Motor neuron (in vitro differentiated cells): ENCODE measurements at regions not wholly inside any gene's neighbourhood (a gene's known extent, or its start where the extent isn't known, plus 50 kb on each side); places are given as distances from the start of the nearest gene placed in this dataset.
A peak's percentile ranks its signal among the peaks of the same experiment; 100 is the strongest.

Source experiments
- ATAC-seq, 8 experiments: fragments of 200-7000 bp; cut with Tn5 transposase; replicated peaks in 6 of 8; 2 replicates each; pipeline ENCODE4 v1.8.0; 2021; ENCODE audit warnings: mild to moderate bottlenecking in 8 of 8, moderate library complexity in 8 of 8
- H3K27ac ChIP-seq, 2 donors: fragments of 250-450 bp; sonication (Bioruptor Pico); 2 replicates each; pipeline ENCODE4 v1.9.0; 2021; ENCODE audit warnings: antibody characterized with exemption in 2 of 2, mild to moderate bottlenecking in 2 of 2, moderate library complexity in 1 of 2
- H3K4me1 ChIP-seq, 2 donors: fragments of 250-450 bp; sonication (Bioruptor Pico); replicated peaks in 1 of 2; 2 replicates each; pipeline ENCODE4 v1.6.1; 2021; ENCODE audit warnings: antibody characterized with exemption in 2 of 2, mild to moderate bottlenecking in 2 of 2, moderate library complexity in 1 of 2
- H3K4me3 ChIP-seq, 5 donors: fragments of 250-450 bp; sonication (Bioruptor Pico); 2 replicates each; pipeline ENCODE4 v1.9.0; 2021; ENCODE audit warnings: antibody characterized with exemption in 5 of 5, mild to moderate bottlenecking in 5 of 5, moderate library complexity in 4 of 5
- WGBS, 10 experiments: fragments of 450-650 bp; shearing (Covaris generic); methylation state at CpG; one replicate each; pipeline ENCODE4 v1.0.0; 2022; 5-methylcytosine and 5-hydroxymethylcytosine counted together
- in situ Hi-C, 9 experiments: fragments of 400-800 bp; cut with MboI; loops; one replicate each; pipeline ENCODE4 v1.15.0; 2021; ENCODE audit warnings: low sequenced_read_pairs in 9 of 9, low pct_unique_long_range_greater_than_20kb in 2 of 9; ENCODE audit not compliant: unreplicated experiment in 9 of 9

DNA sequence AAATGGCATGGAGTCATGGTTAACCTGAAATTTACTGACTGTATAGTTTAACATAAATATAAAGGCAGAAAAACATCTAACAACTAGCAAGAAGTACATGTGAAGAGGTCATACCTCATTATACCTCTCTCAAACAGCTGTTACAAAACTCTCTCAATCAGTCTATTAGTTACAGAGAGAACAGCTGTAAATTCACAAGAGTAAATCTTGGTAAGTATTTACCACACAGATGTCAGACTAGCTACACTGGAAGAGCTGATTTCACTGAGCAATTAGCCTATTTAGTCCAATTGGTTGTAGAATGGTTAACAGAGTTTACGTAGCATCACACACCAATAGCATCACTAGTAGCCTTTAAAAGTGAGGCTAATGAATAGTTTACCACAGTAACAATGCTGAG lies 463.4 kb upstream of the USP15 start:
- no peak for ATAC-seq
- H3K4me1 ChIP-seq, result no peaks in the 10 kb centered on the region
- H3K27ac ChIP-seq, result no peak overlapping the region
- in situ Hi-C loops, result no loop called here
- H3K4me3 ChIP-seq, result no peak overlapping the region
- 25 to 75% (median 40%) methylated on average over 1 of the region's 1 CpG; no CpG with 5 or more reads in 4 of the 10 experiments for WGBS, 10 experiments

GRCh38 chr12:61797266-61797665 lies 462.9 kb upstream of the USP15 start:
- WGBS, 10 experiments, result 0 to 60% (median 40%) methylated on average over 1 of the region's 1 CpG; no CpG with 5 or more reads in 3 of the 10 experiments
- in situ Hi-C loops, result no loop called here
- no peak overlapping the region for H3K4me3 ChIP-seq
- H3K4me1 ChIP-seq, result no peaks in the 10 kb centered on the region
- no peak overlapping the region for H3K27ac ChIP-seq
- ATAC-seq, result peak in 3 of 8 experiments; percentile 21 to 37 (median 26)

DNA sequence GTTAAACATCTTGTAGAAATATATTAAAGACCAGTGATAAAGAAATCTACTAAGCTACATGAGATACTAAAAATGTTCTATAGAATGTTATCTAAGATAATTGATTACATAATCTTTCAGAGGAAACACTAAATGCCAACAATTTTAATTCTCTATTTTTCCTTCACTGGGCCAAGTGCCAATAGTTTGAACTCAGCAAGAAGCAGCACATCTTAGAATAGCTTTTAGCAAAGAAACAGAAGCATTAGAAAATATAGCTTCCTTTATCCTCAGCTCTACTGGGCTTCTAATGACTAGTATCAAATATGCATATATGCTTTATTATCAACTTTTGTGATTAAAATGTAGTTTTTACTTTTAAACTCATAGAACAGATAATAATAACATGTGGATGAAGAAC lies 461.4 kb upstream of the USP15 start:
- ATAC-seq, result no peak
- no peaks in the 10 kb centered on the region for H3K4me1 ChIP-seq
- H3K27ac ChIP-seq, result no peak overlapping the region
- H3K4me3 ChIP-seq, result no peak overlapping the region
- in situ Hi-C loops, result no loop called here

DNA sequence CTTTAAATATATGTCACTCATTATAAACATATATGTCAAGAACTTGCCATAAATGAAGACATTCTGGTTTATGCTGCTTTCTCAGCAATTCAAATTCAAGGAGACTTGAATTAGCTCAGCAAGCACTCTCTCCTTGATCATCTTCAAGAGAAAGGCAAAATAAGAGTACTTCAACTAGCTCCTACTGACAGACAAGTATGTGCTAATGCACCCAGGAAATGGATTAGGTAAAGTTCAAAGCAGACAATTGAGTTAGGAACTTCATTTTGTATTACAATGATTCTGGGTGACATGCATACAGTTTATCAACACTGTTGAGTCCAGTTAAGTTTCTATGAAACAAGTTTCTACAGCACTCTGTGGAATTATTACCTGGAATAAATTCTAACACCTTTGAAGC lies 455.9 kb upstream of the USP15 start:
- no peak for ATAC-seq
- no peak overlapping the region for H3K4me3 ChIP-seq
- H3K4me1 ChIP-seq, result no peaks in the 10 kb centered on the region
- in situ Hi-C loops, result no loop called here
- no peak overlapping the region for H3K27ac ChIP-seq

GRCh38 chr12:61808856-61809255 lies 451.3 kb upstream of the USP15 start:
- ATAC-seq, result peak in 1 of 8 experiments; percentile 19
- H3K4me1 ChIP-seq, result no peaks in the 10 kb centered on the region
- 9 to 92% (median 78%) methylated on average over 1 to 4 of the region's 4 CpGs; no CpG with 5 or more reads in 1 of the 10 experiments for WGBS, 10 experiments
- H3K4me3 ChIP-seq, result no peak overlapping the region
- in situ Hi-C loops, result no loop called here
- no peak overlapping the region for H3K27ac ChIP-seq

- H3K4me3 ChIP-seq, result no peak overlapping the region
- WGBS, 10 experiments, result 63 to 100% (median 84%) methylated on average over 1 of the region's 1 CpG; no CpG with 5 or more reads in 4 of the 10 experiments
- in situ Hi-C loops, result no loop called here
- no peak overlapping the region for H3K27ac ChIP-seq
- H3K4me1 ChIP-seq, result no peaks in the 10 kb centered on the region
- ATAC-seq, result no peak
Measured at GRCh38 chr12:61810486-61810885, 449.7 kb upstream of the USP15 start.

- H3K4me3 ChIP-seq, result no peak overlapping the region
- no peaks in the 10 kb centered on the region for H3K4me1 ChIP-seq
- in situ Hi-C loops, result no loop called here
- H3K27ac ChIP-seq, result no peak overlapping the region
- ATAC-seq, result no peak
Measured at GRCh38 chr12:61821381-61821780, 438.8 kb upstream of the USP15 start.

DNA sequence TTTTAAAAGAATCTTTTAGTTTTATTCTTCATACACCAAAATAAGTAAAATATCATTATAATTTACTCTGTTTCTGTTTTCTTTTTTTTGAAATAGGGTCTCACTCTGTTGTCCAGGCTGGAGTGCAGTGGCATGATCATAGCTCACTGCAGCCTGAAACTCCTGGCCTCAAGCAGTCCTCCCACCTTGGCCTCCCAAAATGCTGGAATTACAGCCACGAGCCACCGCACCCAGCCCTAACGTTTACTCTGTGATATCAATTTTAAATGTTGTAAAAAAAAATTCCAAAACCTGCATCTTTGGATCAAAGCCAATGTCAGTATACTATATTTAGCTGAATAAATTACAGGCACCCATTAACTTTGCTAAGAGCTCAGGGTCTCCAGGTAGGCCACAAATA lies 437.1 kb upstream of the USP15 start:
- Histone ChIP-seq H3K27ac (no peak overlapping the region), H3K4me3 (no peak overlapping the region), H3K4me1 (no peaks in the 10 kb centered on the region)
- ATAC-seq, result no peak
- in situ Hi-C loops, result no loop called here
- 18 to 100% (median 92%) methylated on average over 1 to 3 of the region's 3 CpGs for WGBS, 10 experiments

DNA sequence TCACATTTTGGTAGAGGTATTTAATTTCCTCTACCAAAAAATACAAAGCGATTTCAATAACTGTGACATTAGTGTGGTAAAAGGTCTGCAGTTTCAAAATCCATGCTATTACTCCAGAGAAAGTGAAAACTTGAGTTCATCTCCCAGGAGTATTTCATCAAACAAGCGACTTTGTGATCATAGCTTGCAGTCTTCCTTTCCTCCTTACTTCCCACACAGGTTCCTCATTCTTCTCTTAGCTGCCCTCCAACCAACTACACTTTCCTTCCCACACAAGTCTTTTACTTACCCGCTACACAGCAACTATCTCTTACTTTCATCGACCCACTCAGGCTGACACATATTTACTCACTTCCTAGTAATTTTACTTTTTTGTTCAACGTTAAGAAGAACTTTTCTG lies 413.4 kb upstream of the USP15 start:
- ATAC-seq, result no peak
- in situ Hi-C loops, result no loop called here
- Histone ChIP-seq H3K4me1 (no peaks in the 10 kb centered on the region), H3K4me3 (no peak overlapping the region), H3K27ac (no peak overlapping the region)
- 17 to 96% (median 81%) methylated on average over 4 to 5 of the region's 5 CpGs; no CpG with 5 or more reads in 1 of the 10 experiments for WGBS, 10 experiments

DNA sequence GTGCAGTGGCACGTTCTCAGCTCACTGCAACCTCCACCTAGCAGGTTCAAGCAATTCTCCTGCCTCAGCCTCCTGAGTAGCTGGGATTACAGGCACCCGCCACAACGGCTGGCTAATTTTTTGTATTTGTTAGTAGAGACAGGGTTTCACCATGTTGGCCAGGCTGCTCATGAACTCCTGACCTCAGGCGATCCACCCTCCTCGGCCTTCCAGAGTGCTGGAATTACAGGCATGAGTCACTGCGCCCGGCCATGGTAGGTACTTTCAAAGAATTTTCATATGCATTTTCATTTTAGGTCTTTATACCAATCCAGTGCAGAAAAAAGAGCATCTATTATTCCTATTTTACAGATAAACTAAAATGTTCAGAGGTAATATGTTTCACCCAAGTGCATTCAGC lies 411.3 kb upstream of the USP15 start:
- WGBS, 10 experiments, result 33 to 100% (median 88%) methylated on average over 1 to 7 of the region's 7 CpGs; no CpG with 5 or more reads in 2 of the 10 experiments
- no peak for ATAC-seq
- Histone ChIP-seq H3K27ac (no peak overlapping the region), H3K4me1 (no peaks in the 10 kb centered on the region), H3K4me3 (no peak overlapping the region)
- in situ Hi-C loops, result no loop called here

DNA sequence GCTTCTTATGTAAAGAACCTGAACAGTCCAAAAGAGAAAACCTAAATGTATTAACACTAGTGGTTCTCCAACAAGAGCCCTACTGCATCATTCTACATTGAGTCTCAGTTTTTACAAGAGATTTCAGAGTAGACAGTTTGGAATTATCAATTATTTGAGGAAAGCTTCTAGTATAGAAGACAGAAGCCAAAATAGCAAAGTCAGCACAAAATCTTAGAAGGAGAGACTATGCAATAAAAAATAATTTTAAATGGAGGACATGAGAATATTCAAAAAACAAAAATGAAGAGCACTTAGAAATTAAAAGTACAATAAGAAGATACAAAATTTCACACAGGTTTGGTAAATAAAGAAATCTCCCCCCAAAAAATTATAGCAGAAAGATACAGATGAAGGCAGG lies 406.3 kb upstream of the USP15 start:
- H3K4me3 ChIP-seq, result no peak overlapping the region
- in situ Hi-C loops, result no loop called here
- H3K27ac ChIP-seq, result no peak overlapping the region
- ATAC-seq, result no peak
- no peaks in the 10 kb centered on the region for H3K4me1 ChIP-seq

- in situ Hi-C loops, result no loop called here
- H3K4me3 ChIP-seq, result no peak overlapping the region
- ATAC-seq, result no peak
- H3K27ac ChIP-seq, result no peak overlapping the region
- H3K4me1 ChIP-seq, result no peaks in the 10 kb centered on the region
Measured at GRCh38 chr12:61854902-61855301, 405.3 kb upstream of the USP15 start.

DNA sequence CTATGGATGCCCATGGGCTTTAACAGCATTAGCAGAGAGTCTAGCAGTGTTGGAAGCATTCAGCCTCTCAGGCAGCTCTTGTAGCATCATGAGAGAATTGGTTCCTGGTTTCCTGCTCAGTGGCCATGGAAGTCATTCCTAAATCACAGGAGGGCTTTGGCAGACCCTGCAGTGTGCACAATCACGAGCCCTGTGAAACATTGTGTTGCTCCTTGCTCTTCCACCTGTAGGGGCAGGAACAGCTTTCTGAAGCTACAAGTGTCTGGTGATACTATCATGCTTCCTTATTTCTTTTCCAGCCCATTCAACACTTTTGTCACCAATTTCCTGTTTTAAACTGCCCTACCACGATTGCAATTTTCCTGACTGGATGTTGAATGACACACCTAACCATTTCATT lies 402.2 kb upstream of the USP15 start:
- 0 to 86% (median 40%) methylated on average over 1 to 2 of the region's 2 CpGs; no CpG with 5 or more reads in 1 of the 10 experiments for WGBS, 10 experiments
- Histone ChIP-seq H3K4me1 (peaks cover 0 to 8% of the 10 kb centered on the region in 2 donors), H3K27ac (no peak overlapping the region), H3K4me3 (no peak overlapping the region)
- ATAC-seq, result no peak
- in situ Hi-C loops, result no loop called here

DNA sequence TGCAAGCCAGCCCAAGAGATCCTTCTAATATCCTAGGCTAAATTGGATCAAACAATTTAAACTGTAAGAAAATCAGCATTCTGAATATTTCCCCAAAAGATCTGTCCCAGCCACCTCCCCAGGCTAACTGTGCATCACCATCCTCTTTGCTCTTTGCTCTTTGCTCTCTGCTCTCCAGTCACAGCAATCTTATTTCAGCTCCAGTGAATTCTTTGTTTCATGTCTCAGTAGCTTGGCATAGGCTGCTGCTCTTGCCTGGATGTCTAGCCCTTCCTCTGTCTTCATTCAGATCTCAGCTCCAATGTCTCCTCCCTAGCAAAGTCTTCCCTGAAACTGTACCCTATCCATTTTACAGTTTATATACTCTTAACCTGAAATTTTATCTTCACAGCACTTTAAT lies 399.8 kb upstream of the USP15 start:
- no peak overlapping the region for H3K4me3 ChIP-seq
- ATAC-seq, result peak in 5 of 8 experiments; percentile 29 to 72 (median 42)
- in situ Hi-C loops, result no loop called here
- no peak overlapping the region for H3K27ac ChIP-seq
- H3K4me1 ChIP-seq, result peaks cover 0 to 12% of the 10 kb centered on the region in 2 donors

GRCh38 chr12:61862986-61863385 lies 397.2 kb upstream of the USP15 start:
- 0 to 69% (median 43%) methylated on average over 1 to 2 of the region's 2 CpGs; no CpG with 5 or more reads in 3 of the 10 experiments for WGBS, 10 experiments
- H3K4me1 ChIP-seq, result peaks cover 0 to 12% of the 10 kb centered on the region in 2 donors
- in situ Hi-C loops, result no loop called here
- no peak overlapping the region for H3K4me3 ChIP-seq
- peak in 5 of 8 experiments; percentile 38 to 74 (median 58) for ATAC-seq
- H3K27ac ChIP-seq, result no peak overlapping the region
